ENCODE measurements at regions not wholly inside any gene's neighbourhood (a gene's known extent, or its start where the extent isn't known, plus 50 kb on each side); places are given as distances from the start of the nearest gene placed in this dataset.

DNA sequence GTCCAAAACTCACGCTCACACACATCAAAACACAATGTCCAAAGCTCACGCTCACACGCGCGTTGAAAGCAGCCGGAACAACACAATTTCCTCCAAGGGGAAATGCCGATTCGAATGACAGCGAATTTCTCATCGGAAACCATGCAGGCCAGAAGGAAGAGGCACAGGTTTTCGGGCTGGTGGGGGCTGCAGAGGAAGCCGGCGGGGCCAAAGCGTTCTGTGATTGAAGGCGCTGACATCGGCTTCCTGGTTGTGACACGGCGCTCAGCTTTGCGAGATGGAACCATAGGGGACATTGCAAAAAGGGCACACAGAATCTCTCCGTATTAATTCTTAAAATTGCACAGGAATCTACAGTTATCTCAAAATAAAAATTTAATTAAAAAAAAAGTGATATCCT lies 61.3 kb downstream of the FOXL3 start:
- TF ChIP-seq POLR2A (IDR thresholded peaks at IDR 0.05), result no peak
- TF ChIP-seq, protein P1, sequence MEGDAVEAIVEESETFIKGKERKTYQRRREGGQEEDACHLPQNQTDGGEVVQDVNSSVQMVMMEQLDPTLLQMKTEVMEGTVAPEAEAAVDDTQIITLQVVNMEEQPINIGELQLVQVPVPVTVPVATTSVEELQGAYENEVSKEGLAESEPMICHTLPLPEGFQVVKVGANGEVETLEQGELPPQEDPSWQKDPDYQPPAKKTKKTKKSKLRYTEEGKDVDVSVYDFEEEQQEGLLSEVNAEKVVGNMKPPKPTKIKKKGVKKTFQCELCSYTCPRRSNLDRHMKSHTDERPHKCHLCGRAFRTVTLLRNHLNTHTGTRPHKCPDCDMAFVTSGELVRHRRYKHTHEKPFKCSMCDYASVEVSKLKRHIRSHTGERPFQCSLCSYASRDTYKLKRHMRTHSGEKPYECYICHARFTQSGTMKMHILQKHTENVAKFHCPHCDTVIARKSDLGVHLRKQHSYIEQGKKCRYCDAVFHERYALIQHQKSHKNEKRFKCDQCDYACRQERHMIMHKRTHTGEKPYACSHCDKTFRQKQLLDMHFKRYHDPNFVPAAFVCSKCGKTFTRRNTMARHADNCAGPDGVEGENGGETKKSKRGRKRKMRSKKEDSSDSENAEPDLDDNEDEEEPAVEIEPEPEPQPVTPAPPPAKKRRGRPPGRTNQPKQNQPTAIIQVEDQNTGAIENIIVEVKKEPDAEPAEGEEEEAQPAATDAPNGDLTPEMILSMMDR (IDR thresholded peaks at IDR 0.05), result no peak

Data from thyroid gland (tissue), 4 donors.